Breast epithelium (tissue), 3 donors: ENCODE measurements at regions not wholly inside any gene's neighbourhood (a gene's known extent, or its start where the extent isn't known, plus 50 kb on each side); places are given as distances from the start of the nearest gene placed in this dataset.

ENCODE experiments used
- CTCF ChIP-seq, 3 donors: fragments of 450-650 bp; IDR thresholded peaks; one replicate each; pipeline ENCODE4 v1.5.1; 2016 to 2017; ENCODE audit warnings: antibody characterized with exemption in 3 of 3, mild to moderate bottlenecking in 3 of 3, moderate library complexity in 3 of 3
- POLR2A ChIP-seq: fragments of 450-650 bp; IDR thresholded peaks from one replicate; pipeline ENCODE4 v1.6.1; 2016; ENCODE audit warnings: antibody characterized with exemption, mild to moderate bottlenecking, moderate library complexity

- TF ChIP-seq POLR2A (no peak), CTCF (IDR thresholded peaks at IDR 0.05) (no peak)
Measured at GRCh38 chr6:14900919-14901318, 344.9 kb upstream of the JARID2 start.
